ENCODE measurements at regions not wholly inside any gene's neighbourhood (a gene's known extent, or its start where the extent isn't known, plus 50 kb on each side); places are given as distances from the start of the nearest gene placed in this dataset.

GRCh38 chr19:33903489-33903850 is 106.8 kb downstream of the KCTD15 start:
- TF ChIP-seq CTCF (IDR thresholded peaks at IDR 0.05) (no peak), EZH2phosphoT487 (IDR thresholded peaks at IDR 0.05) (no peak), EZH2 (IDR thresholded peaks at IDR 0.05) (no peak)
